ENCODE measurements at regions not wholly inside any gene's neighbourhood (a gene's known extent, or its start where the extent isn't known, plus 50 kb on each side); places are given as distances from the start of the nearest gene placed in this dataset.

DNA sequence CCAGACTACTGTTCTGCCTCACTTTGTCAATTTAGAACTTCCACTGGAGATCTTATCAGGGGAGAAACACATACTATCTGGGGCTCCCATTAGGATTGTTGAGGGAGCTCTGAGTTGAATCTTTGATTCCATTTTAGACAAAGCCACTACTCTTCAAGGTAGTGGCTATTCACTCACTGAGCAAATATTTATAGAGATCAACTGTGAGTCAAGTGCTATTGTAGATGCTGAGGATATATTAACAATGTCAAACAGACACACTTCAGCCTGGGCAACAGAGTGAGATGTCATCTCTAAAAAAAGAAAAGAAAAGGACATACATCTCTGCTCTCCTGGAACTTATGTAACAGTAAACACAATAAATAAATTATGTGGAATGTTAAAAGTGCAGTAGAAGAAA is 315.3 kb downstream of the PTEN start:
- DNase-seq = no peak

DNA sequence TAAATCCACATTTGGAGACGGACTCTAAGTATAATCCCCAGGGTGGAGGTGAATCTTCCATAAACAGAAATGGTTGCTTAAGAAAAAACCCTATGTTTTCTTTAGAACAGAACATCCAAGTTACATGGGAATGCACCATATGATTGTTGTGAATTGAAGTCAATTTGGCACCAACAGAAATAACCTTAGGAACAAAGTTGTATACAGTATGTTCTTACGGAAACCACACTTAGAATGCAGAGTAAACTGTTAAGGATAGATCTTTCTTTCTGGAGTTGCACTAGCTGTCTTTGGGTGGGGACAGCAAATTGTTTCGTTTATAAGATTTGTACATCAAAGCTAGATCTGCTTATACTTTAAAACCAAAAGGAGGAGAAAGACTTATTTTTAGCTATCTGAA is 316.4 kb downstream of the PTEN start:
- DNase-seq = no peak

DNA sequence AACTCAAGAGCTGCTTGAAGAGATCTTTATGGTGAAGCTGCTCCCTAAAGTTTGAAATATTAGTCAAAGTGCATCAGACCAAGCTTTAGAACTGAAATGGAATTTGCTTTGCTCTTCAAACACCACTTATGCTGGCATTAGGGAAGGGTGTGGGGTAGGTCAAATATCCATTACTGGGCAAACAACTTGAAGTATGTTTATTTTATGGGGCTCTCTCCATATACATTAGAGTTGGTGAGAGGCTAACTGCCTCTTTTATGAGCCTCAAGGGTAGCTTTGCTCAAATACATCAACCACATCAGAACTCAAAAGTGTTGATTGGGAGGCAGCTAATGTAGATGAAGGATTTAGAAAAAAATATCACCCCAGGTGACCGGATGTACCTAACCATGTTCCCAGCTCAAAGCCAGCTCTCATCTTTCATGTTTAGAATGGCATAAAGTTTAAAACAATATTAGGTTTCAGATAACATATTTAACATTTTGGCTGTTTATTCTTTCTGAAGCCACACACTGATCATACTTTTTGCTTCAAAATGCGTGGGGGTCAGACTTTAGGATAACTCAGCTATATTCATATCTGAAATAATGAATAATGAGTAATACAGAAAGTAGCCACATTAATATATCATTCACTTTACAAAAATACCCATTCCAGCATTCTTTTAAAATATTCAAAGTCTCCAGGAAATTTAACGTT is 318.6 kb downstream of the PTEN start:
- DNase-seq = no peak

DNA sequence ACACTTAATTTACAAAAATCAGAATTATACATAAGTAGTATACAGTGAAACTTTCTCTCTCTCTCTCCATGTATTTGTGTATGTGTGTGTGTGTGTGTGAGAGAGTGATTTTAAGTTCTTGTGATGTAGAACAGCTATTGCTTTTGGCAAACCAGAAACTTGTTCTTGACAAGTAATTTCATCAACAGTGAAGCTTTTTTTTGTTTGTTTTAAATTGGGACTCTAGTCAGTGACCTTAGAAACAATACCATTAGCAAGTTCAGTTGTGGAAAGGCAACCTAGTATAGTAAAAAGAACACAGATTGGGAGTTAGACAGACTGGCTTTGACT is 319.1 kb downstream of the PTEN start:
- DNase-seq = no peak

DNA sequence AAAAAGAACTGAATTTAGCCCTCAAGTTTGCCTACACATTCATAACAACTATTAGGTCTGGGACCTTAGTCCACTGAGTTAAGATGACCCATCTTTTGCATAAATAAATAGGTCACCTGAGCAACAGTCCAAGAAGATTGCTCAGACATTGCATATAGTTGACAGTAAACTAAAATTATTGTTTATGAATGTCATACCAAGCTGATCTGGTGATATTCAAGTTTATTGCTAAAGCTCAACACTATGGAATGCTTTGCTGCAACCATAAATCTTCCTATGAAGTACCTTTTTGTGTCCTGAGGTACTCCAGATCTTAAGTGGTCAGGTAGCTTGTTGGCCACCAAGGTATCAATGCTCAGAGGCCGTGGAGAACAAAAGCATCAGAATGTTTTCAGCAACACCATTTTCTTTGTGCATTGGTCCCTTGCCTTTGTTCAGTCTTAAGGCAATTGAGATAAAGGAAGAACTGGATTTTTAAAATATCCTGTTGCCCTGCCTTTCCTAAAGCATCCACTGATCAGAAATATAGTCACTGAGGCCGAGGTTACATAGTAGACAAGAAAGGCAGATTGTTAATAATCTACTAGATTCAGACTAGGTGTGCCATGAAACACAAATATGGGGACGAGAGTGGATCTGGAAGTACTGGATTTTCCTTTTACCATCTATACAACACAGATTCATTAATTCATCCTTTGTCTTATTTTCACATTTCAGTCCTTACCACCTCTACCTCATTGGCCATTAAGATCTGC is 321.3 kb downstream of the PTEN start:
- no peak for DNase-seq

DNA sequence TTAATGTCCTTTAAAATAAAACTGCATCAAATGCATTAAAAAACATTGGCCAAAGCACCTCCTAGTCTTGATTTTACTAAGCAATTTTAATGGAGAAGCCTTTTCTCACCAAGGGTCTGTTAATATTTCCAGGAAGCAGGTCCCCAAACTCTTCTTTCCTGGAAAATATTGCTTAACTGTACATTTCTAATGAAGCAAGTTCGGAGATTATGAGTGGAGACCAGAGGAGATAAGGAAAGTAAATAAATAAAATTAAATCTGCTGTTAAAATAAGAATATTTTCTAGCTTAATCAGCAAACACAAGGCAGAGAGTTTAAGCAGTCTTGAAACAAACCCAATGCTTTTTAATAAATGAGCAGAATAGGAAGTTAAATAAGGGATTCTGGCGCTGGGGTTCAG is 322.4 kb downstream of the PTEN start:
- no peak for DNase-seq

DNA sequence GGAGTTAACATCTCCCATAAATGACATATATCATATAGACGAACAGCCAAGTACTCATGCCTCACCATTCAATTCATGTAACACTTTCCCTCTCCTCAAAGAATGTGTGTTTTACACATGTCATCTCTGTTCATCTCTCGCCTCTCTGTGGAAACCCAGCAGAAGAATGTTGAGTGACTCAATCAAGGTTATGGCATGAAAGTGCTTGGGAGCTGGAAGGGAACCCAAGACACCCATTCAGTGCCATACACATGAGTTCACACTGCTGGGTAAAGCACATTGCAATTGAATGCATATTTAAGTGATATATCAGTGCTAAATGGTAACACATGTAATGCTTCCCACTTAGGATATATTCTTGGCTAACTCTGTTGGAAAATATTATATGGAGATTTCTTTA is 322.9 kb downstream of the PTEN start:
- no peak for DNase-seq

DNA sequence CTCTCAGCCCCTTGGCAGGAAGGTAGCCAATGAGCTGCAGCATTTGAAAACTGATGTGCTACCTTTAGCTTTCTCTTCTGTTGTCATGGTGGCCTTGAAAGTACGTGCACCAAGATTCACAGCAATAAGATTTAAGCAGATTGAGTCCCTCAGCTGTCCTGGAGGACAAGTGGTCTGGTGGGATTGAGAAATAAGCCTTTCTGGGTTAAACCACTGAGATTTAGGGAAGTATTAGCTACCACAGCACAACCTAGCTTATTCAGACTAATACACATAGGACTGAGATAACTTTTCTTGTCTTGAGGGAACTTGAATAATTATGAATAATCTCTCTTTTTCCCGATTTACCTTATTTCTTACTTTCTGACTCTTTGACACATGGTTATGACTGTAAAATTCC is 324.0 kb downstream of the PTEN start:
- DNase-seq = no peak

DNA sequence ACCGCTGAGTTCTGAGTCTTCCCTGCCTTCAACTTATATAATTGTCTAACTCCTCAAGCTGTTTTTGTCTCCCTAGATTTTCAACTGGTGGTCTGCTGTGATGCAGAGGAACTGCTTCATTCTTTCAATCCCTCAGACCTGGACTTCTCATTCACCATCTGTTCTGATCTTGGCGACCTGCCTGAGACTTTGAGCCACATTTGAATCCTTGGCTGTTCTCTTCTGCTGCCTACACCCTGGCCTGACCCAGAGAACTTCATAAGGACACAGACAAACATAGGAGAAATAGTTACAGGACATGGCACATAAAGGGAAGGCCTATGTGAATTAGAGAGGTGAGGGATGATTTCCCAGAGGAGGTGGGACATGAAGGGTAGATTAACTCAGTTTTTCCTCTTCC is 326.7 kb downstream of the PTEN start:
- no peak for DNase-seq

DNA sequence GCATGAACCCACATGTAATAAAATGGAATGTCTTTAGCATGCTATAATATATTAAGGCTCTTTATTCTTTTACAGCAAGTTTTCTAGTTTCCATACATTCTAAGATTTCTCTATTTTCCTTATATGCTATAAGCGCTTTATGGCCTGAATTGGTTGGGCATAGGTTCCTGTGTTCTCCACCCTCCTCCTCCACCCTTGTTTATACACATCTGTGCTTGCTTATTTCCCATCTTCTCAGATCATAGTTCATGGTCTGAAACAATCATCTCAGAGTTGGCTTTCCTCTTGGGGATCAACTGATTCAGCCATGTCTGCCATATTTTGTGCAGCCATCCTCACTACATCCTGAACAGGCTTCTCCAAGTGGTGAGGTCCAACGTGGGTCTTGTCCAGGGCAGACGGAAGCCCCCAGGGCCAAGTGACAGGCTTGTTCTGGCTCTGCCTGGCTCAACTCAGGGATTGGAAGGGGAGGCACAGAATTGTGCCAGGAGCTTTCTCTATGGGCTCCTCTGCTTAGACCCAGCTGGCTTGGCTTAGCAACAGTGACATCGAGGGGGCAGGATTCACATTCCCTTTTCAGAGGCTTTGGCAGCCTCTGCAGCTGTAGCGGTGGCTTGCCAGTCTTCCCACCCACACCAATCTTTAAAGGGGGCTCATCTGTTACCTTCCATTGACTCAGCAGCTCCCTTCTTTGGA is 327.3 kb downstream of the PTEN start:
- no peak for DNase-seq

DNA sequence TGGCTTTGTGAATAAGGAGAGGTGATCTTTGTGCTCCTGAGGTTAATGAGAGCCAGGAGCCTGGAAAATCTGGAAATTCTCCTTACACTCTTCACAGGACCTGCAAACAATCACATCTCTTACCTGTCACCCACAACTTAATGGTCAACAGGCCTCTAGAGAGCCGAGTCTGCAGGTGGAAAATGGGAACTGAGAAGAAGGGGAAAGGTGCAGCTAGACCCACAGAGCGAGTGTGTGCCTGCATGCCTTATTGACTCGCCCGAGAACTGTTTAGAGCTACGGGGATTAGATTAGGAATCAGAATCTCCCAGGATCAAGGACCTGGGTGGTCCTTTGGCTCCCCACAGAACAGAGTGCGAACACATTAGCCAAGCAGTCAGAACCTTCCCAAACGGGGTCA is 329.6 kb downstream of the PTEN start:
- DNase-seq = no peak

DNA sequence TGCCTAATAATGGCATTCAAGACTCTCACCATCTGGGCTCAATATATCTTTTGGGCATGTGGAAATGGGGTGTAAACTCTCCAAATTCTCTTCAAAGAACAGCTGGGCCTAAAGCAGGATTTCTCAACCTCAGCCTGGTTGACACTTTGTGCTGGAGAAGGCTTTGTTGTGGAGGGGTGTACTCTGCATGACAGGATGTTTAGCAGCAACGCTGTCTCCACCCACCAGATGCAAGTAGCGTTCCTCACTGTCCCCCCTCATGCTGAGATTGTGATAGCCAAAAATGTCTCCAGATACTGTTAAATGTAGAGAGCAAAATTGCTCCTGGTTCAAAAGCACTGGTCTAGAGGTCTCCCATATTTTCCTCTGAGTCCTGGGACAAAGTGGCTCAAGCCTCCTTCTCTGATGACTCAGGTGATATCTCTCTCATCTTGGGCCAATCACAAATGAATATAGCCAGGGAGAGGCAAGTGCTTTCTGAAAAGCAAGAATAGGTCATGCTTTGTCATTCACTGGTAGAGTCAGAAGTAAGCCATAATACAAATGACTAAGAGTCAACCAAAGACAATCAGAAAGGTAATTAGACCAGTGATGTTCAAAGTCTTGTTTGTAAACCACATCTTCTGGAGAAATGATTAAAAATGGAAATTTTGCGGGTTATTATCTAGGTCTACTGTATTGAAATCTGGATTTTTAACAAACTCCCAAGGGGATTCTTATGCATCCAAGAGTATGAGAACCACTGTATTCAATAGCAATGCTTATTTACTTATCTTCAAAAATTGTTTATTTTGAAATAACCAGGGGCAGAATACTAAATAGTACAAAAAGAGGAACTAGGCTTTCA is 330.8 kb downstream of the PTEN start:
- peak; percentile 6 for DNase-seq

DNA sequence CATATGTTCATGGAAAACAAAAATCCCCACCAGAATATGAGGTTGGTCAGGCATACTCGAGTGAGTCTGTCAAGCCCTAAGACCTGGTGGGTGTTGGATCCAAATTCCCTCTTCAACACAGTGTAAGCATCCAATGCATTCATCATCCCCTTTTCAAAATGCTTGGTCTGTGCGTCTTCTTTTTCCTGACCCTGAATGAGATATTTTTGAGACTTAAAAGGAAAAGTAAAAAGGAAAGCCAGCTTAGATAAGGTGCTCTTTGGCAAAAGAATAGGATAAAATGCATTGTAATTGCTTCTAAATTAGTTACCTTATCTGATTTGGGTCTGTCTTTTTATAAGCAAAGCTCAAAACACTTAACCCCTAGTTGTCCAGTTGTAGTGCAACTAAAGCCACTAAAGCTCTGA is 331.5 kb downstream of the PTEN start:
- no peak for DNase-seq

DNA sequence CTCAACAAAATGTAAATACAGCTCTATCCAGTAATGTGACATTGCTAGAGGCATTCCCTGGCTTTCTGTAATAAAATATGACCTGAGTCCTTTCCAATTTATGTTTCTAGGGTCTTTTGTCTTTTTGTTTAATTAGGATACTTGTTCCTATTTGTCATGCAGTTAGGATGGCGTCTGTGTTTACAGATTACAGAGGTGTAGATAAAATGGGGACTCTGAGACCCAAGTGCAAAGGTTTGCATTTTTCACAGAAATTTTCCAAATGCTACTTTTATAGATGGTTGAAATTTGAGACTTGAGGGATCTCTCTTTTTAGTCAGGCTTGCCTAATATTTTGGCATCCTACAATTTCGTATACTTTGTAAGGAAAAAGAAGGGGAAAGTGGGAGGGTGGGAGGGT is 332.4 kb downstream of the PTEN start:
- no peak for DNase-seq

DNA sequence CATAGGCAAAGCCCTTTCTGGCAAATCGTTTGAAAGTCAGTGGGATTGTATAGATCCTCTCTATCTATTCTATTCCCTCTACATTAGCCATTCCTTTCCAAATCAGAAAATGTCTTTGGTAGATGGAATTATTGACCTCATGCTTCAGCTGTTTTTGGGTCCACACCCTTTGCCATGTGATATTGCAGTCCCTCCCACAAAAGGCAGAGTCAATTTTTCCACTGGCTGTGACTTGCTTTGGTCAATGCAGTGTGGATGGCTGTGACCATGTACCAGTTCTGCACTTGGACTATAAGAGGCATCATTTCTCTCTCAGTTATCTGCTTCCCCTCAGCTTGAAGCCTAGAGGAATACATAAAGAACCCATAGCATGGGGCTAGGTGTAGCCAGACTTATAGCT is 332.9 kb downstream of the PTEN start:
- DNase-seq = no peak

DNA sequence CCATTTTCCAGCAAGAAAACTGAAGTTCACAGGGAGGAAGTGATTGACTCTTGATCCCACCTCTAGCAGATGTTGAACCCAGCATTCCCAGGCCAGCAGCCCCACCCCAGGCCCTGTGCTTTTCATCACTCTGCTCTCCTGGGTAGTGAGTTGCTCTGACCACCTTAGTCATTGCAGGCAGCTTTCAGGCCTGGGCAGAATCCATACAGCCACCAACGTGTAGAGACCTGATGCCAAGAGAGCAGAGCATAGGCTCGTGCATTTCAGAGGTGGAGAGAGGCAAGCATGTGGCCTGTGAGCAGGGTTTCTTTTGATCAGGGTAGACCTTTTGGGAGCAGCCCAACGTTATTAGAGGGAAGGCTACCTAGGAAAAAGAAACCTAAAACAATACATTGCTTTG is 334.6 kb downstream of the PTEN start:
- no peak for DNase-seq

DNA sequence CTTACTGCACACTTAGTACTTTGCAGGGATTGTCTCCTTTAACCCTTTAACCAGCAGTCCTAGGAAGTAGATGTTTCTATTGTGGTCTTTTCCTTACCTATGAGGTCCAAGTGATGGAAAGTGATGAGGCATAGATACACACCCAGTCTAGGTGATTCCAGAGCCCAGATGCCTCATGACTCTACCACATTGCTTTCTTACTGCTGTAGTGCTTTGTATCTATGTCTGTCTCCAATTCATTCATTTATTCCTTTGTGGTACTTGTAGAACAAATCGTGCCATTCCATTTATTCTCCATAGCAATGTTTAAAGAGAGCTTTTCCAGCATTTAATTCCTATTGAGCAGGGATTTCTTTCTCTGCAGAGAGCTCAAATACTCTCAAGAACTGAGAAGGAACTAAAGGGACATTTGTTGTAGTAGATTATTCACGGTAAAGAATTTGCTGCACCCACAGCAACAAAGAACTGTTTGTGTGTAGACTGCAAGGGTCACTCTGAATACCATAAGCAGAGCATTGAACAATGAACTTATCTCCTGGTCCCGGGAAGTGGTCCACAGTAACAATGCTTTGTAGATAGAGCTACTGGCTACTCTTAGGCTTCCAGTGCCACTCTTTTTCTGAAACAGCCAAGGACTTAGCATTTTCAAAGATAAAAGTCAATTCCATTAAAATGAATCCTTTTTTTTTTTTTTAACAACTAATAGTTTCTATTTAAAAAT is 337.0 kb downstream of the PTEN start:
- no peak for DNase-seq

DNA sequence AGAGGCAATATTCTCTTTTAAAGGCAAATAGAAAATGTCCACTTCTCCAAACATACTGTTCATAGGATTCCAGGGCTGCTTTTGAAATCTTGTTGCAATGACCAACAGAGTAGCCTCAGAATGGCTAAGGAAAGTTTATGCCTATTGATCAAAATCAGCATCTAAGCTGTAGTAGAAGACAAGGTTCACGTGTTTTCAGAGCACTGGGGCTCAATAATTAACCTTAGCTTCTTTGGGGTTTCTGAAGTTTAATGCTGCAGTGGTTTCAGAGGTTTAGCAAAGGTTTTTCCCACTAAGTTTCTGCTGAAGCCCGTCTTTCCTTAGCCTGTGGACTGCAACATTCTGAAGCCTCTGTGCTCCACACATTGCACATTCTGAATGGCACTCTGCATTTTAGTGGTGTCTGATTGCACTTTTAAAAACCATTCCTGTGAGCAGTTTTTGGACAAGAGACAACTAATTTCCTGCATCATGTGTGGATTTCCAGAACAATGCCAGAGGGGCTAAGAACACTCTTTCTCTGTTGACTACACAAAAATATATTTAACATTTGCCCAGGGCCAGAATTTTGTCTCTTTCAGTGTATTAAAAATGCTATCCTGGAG is 342.5 kb downstream of the PTEN start:
- no peak for DNase-seq

DNA sequence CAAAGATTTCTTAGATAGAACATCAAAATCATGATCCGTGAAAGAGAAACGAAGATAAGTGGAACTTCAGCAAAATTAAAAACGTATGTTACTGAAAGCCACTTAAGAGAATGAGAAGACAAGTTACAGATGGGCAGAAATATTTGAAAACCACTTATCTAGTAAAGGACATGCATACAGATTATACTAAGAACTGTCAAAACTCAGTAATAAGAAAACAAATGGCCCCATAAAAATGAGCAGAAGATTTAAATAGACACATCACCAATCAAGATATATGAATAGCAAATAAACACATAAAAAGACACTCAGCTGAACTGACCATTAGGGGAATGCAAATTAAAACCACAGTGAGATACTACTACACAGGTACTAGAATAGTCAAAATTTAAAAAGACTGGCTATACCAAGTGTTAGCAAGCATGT is 343.7 kb downstream of the PTEN start:
- DNase-seq = no peak

DNA sequence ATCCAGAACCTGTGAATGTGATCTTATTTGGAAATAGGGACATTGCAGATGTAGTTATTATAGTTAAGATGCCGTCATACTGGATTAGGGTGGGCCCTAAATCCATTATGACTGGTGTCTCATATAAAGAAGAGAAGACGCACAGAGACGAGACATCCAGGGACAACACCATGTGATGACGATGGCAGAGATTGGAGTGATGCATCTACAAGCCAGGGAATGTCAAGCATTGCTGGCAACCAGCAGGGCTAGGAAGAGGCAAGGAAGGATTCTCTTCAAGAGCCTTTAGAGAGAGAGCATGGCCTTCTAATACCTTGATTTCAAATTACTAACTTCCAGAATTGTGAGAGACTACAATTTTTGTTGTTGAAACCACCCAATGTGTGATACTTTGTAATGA is 345.8 kb downstream of the PTEN start:
- no peak for DNase-seq

DNA sequence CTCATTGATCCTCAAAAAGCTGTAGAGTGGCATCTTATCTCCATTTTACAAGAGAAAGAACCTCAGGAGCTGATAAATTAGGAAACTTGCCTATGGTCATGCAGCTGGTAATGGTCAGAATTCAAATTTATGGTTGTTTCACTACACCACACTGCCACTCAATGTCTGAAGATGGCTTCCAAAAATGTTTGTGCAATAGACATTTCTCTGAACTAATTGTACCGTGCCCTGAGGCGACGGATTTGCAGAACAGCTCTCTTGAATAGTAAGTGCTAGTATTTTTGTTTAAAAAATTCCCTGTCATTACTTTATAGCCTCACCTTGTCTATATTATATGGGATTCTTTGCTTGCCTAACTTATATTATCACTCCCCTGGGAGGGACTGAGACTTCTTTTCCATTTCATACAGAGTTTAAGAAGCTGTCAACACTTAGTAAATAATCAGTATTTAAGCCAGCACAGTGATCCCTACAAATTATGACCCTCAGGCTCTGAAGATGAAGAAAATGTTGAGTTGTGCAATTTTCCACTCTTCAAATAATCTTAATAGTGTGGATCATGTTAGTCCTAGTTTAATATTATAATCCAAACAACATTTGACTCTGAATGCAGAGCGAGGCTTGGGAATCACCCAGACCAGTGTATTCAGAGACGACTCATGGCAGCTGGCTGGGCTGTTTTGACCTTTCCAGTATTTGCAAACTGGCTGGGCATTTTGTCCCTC is 346.6 kb downstream of the PTEN start:
- no peak for DNase-seq

DNA sequence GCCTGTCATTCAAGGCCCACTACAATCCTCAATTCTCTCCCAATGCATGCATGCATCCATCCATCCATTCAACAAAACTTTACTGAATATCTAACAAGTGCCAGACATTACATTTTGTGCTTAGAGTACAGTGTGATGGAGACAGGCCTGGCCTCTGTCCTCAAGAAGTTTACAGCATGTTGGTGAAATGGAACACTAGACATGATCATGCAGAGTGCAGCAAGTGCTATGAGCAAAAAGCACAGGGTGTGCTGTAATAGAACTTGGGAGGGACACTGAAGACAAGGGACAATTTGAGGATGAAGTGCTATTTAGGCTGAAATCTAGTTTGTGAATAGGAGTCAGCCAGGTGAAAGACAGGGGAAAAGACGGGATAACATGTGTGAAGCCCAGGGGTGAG is 347.8 kb downstream of the PTEN start:
- DNase-seq = no peak

All from stimulated activated CD4-positive, alpha-beta T cell treated with anti-CD3 and anti-CD28 coated beads, Interleukin-1b, Interleukin-23, amount 100 ng/mL, for 48 hours (primary cell).